ENCODE measurements at regions not wholly inside any gene's neighbourhood (a gene's known extent, or its start where the extent isn't known, plus 50 kb on each side); places are given as distances from the start of the nearest gene placed in this dataset.

DNA sequence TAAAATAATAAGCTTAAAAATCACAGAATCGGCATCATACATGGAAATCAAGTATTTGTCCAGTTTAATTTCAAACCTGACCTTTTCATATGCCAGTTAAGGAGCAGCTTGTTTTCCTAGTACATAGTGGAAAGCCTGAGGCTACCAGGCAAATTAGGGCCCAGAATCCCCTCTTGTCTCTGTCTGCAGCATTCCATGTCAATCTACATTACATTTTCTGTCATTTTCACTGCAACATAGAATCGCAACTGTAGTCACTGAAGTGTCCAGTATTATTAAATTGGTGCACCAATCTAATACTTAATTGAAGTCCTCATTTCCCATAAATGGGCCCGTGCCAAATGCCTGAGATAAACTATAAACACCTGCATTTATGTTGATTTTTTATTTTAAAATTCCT is 1352.2 kb upstream of the ACO1 start:
- Histone ChIP-seq H3K9me2 (ENCODE audit: insufficient read depth) (no peaks in the 10 kb centered on the region), H3K4me1 (ENCODE audit: control insufficient read depth in 1 of 2, insufficient read depth in 2 of 2, low read length in 2 of 2) (no peaks in the 10 kb centered on the region), H3K36me3 (ENCODE audit: control insufficient read depth in 1 of 2, insufficient read depth in 2 of 2, low read length in 2 of 2) (no peaks in the 10 kb centered on the region), H3K4me2 (ENCODE audit: low read length) (no peak overlapping the region), H3K9me3 (ENCODE audit: control insufficient read depth in 1 of 2, insufficient read depth in 1 of 2, low read depth in 1 of 2, low read length in 2 of 2) (no peaks in the 10 kb centered on the region), H2AFZ (ENCODE audit: low read depth, low read length, poor library complexity, severe bottlenecking) (no peak overlapping the region), H4K20me1 (ENCODE audit: insufficient read depth) (no peaks in the 10 kb centered on the region), H3K79me2 (ENCODE audit: insufficient read depth, low read length) (no peaks in the 10 kb centered on the region), H3K9ac (ENCODE audit: low read length) (no peak overlapping the region), H3K27ac (ENCODE audit: low read depth, low read length) (no peak overlapping the region), H3K27me3 (ENCODE audit: insufficient read depth, low read length) (no peaks in the 10 kb centered on the region), H3K4me3 (replicated peaks in 1 of 2; ENCODE audit: low read depth in 1 of 2, low read length in 2 of 2) (no peak overlapping the region)
- BruUV-seq (replicated peaks): no TSS peak
- TF ChIP-seq TCF7L2 (IDR thresholded peaks at IDR 0.05; ENCODE audit: borderline replicate concordance, extremely low read depth, insufficient read depth, insufficient read length): no peak
- TF ChIP-seq, protein P1, sequence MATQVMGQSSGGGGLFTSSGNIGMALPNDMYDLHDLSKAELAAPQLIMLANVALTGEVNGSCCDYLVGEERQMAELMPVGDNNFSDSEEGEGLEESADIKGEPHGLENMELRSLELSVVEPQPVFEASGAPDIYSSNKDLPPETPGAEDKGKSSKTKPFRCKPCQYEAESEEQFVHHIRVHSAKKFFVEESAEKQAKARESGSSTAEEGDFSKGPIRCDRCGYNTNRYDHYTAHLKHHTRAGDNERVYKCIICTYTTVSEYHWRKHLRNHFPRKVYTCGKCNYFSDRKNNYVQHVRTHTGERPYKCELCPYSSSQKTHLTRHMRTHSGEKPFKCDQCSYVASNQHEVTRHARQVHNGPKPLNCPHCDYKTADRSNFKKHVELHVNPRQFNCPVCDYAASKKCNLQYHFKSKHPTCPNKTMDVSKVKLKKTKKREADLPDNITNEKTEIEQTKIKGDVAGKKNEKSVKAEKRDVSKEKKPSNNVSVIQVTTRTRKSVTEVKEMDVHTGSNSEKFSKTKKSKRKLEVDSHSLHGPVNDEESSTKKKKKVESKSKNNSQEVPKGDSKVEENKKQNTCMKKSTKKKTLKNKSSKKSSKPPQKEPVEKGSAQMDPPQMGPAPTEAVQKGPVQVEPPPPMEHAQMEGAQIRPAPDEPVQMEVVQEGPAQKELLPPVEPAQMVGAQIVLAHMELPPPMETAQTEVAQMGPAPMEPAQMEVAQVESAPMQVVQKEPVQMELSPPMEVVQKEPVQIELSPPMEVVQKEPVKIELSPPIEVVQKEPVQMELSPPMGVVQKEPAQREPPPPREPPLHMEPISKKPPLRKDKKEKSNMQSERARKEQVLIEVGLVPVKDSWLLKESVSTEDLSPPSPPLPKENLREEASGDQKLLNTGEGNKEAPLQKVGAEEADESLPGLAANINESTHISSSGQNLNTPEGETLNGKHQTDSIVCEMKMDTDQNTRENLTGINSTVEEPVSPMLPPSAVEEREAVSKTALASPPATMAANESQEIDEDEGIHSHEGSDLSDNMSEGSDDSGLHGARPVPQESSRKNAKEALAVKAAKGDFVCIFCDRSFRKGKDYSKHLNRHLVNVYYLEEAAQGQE (IDR thresholded peaks at IDR 0.05; ENCODE audit: low read depth): no peak
- no peak for TF ChIP-seq EGR1 (IDR thresholded peaks at IDR 0.05; ENCODE audit: low read depth)
- TF ChIP-seq, protein P2, sequence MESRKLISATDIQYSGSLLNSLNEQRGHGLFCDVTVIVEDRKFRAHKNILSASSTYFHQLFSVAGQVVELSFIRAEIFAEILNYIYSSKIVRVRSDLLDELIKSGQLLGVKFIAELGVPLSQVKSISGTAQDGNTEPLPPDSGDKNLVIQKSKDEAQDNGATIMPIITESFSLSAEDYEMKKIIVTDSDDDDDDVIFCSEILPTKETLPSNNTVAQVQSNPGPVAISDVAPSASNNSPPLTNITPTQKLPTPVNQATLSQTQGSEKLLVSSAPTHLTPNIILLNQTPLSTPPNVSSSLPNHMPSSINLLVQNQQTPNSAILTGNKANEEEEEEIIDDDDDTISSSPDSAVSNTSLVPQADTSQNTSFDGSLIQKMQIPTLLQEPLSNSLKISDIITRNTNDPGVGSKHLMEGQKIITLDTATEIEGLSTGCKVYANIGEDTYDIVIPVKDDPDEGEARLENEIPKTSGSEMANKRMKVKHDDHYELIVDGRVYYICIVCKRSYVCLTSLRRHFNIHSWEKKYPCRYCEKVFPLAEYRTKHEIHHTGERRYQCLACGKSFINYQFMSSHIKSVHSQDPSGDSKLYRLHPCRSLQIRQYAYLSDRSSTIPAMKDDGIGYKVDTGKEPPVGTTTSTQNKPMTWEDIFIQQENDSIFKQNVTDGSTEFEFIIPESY (IDR thresholded peaks at IDR 0.05; ENCODE audit: extremely low read depth, insufficient replicate concordance, low read length): no peak
- TF ChIP-seq SP1 (IDR thresholded peaks at IDR 0.05; ENCODE audit: low read depth): no peak
- TF ChIP-seq SIN3A (IDR thresholded peaks at IDR 0.05; ENCODE audit: low read depth): no peak
- ATAC-seq (no peak), DNase-seq (ENCODE audit: low read depth, low spot score) (no peak)
- intact Hi-C loops (cut with micrococcal nuclease): no loop called here
- POLR2A ChIA-PET: no interaction called here
- RAD21 ChIA-PET (ENCODE audit: low non-redundant PET in 1 of 2, low total read pairs in 2 of 2, uncharacterized antibody in 2 of 2, unreplicated experiment in 2 of 2): interaction anchor here in 1 of 2 experiments (0.7 kb wide), 1 partner anchor 314 kb away, joined by 5 read pairs; no protein-coding TSS in a partner anchor
- CTCF ChIA-PET: no interaction called here
